GM18517 (cell line): ENCODE measurements at regions not wholly inside any gene's neighbourhood (a gene's known extent, or its start where the extent isn't known, plus 50 kb on each side); places are given as distances from the start of the nearest gene placed in this dataset.
A peak's percentile ranks its signal among the peaks of the same experiment; 100 is the strongest.
"Not testable (repeated sequence)": the region's sequence is repeated elsewhere in the genome, so short reads cannot be mapped to it uniquely, and the experiment has no call there.

Experiments used
- ATAC-seq: cut with Tn5 transposase; IDR thresholded peaks from one replicate; pipeline ENCODE4 v1.9.1; 2021; ENCODE audit warnings: mild to moderate bottlenecking, moderate library complexity; ENCODE audit not compliant: unreplicated experiment

DNA sequence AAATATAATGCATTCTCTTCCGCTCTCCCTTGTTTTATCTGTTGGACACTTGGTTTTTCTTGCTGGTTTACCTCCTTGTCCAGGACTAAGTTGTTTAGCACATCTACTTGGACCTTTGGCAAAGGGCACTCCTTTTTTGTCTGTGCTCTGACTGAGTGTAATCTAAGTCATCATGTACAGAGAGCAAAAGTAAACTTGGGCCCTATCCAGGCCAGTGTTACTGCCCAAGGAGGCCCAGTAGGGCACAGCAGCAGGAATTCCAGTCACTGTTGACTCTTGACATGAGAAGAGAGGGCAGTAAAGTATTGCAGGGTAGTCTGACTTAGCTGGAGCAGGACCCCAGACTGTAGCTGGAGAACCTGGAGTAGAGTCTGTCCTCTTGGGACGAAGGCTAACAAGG is 445.5 kb downstream of the ZIC3 start:
- ATAC-seq = no peak

DNA sequence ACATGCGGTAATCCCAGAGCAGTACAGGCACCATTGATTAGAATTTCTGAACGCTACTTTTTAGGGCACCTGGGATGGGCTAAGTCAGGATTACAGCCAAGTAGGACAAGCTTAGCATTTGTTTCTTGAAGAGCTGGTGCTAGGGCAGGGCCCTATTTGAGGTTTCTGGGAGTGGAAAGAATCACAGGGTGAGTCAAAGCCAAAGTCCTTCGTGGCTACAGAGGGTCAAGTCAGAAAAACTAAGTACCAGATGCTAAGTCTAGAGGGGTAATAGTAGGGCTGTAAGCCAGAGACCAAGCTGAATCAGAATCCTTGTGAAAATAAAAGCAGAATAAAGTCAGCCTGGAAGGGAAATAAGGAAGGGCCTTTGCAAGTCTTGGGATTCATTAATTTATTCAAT is 448.6 kb downstream of the ZIC3 start:
- no peak for ATAC-seq

GRCh38 chrX:138018145-138018799 is 452.3 kb downstream of the ZIC3 start:
- no peak for ATAC-seq

DNA sequence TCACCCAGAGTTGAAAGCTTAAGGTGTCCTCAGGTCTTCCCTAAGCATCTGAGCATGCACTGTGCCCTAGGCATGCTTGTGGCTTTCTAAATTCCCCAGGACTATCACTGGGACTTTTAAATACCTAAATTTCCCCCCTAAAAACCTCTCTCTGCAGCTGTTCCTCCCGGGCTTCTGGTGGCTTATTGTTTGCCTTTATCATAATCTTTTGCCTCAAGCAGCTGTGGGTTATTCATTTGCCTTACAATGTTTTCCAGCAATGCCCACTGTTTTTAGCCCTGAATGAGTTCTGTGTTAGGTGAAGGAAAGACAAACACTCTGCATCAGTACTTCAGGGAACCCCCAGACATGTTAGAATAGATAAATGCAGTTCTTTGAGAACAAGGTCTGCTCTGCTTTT is 455.0 kb downstream of the ZIC3 start:
- no peak for ATAC-seq

DNA sequence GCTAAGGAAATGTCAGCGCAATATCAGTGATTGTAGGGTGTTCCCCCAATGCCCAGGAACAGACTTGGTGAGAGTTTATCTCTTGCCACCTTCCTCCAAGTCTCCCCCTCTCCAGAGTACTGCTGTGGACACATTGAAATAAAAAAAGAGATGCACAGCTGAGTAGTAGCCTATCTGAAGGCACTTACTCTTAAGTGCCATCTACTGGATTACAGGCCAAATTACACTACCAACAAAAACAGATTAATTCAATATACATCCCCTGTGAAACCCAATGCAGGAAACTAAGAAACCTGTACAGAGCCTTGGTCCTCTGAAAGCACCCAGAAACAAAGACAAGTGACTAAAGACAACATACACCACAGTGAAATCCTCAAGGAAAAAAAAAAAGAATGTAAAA is 460.3 kb downstream of the ZIC3 start:
- peak; percentile 67 for ATAC-seq

- no peak for ATAC-seq
Observed at GRCh38 chrX:138031715-138032114, 465.8 kb downstream of the ZIC3 start.

DNA sequence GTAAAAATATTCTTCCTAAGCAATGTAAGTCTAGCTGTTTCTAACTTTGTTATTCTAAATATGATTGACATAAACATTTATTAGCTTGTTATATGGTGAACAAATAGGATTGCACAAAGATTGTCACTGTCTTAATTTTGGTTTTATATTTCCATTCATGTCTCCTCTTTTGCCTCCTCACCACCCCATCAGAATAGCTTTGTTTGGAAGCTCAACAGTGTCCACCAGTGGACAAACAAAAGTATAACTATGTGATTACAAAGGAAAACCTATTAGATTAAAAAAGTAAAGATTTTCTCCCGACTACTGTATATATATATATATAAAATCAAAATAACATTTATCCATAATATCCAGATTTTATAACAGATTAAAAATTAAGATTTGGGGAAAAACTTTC is 468.2 kb downstream of the ZIC3 start:
- ATAC-seq = no peak

DNA sequence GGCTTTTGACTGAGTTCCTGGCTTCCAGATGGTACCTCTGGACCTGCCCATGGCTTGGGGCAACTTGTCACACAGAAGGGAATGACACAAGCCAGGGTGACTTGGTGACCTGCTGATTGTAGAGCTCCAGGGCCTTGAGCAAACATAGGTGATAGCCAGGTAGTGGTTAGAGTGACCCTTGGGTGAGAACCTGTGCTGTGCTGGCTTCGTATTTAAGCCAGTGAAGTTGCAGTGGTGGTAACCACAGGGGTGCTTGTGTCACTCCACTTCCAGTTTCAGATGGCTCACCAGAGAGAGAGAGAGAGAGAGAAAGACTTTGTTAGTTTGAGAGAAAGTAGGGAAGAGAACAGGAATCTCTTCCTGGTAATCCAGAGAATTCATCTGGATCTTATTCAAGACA is 471.6 kb downstream of the ZIC3 start:
- ATAC-seq = no peak

GRCh38 chrX:138057883-138058282 is 492.0 kb downstream of the ZIC3 start:
- ATAC-seq = no peak

- ATAC-seq = no peak
Observed at GRCh38 chrX:138058931-138059330, 493.0 kb downstream of the ZIC3 start.

GRCh38 chrX:138067415-138067814 is 501.5 kb downstream of the ZIC3 start:
- ATAC-seq = no peak

GRCh38 chrX:138073626-138074025 is 507.7 kb downstream of the ZIC3 start:
- no peak for ATAC-seq

DNA sequence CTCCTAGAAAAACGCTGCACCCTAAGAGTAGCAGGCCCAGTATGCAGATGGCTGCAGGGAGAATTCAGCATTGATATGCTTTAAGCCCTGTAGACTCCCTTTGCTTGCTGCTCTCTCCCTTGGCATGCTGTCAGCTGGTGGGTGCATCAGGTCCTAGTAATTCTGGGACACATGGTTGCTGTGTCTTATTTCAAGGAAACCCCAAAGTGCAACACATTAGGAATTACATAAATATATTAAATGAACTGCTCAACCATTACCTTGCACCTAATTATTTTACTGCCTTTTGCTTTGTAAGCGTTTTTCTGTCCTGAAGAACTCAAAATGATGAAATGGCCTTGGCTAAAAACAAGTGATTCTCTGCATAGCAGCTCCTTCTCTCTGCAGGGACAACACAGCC is 516.3 kb downstream of the ZIC3 start:
- ATAC-seq = no peak

- ATAC-seq = no peak
Observed at GRCh38 chrX:138082896-138083295, 517.0 kb downstream of the ZIC3 start.

DNA sequence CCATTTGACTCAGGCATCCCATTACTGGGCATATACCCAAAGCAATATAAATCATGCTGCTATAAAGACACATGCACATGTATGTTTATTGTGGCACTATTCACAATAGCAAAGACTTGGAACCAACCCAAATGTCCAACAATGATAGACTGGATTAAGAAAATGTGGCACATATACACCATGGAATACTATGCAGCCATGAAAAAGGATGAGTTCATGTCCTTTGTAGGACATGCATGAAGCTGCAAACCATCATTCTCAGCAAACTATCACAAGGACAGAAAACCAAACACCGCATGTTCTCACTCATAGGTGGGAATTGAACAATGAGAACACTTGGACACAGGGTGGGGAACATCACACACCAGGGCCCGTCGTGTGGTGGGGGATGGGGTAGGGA is 545.0 kb downstream of the ZIC3 start:
- not testable (repeated sequence) for ATAC-seq

GRCh38 chrX:138127314-138127713 is 561.4 kb downstream of the ZIC3 start:
- ATAC-seq = no peak

DNA sequence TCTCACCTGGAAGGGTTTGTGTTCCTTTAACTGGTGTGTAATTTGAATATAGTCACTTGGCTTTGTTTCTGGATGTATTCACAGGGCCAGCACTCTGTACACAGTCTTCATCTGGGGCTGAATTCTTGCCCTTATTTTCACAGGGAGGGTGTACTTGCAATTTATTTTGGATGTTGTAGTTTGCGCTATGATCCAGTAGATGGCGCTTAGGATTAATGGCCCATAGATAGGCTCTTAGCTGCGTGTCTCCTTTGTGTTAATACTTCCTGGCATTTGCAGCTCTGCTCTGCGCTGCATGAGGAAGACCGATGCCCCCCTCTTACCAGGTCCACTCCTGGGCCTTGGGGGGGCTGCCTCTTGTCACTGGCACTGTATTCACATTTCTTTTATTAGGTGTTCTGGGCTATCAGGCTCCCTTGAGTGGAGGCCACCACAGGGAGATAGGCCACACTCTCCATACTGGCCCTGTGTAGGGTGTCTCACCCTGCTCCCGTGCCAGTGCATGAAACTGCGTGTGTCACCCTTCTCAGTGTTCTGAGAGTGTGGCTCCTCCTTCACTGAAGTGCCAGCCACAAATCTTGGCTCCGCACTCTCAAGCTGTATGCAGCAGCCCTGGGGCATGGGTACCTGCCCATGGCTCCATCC is 562.2 kb downstream of the ZIC3 start:
- ATAC-seq = peak; percentile 94

GRCh38 chrX:138150709-138151108 is 560.8 kb downstream of the FGF13 start:
- ATAC-seq = no peak

- ATAC-seq = no peak
Observed at GRCh38 chrX:138157850-138158249, 553.7 kb downstream of the FGF13 start.

DNA sequence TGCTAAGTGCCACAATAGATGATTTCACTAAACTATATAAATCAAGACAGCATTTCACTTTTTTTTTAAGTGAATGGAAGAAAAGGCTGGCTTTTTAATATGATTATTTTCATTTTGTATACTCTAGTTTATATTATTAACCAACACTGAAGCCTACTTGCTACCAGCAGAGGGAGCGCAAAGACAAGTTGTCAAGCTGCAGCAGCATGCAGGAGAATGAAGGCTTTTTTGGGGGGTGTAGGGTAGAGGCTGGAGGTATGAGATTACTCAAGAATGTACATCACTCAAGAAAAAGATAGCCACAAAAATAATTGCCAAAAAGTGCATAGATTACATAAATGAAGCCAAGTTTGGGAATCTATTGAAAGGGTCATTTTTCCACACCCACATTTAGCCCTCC is 519.5 kb downstream of the FGF13 start:
- ATAC-seq = no peak

GRCh38 chrX:138229718-138230117 is 481.8 kb downstream of the FGF13 start:
- ATAC-seq = no peak

DNA sequence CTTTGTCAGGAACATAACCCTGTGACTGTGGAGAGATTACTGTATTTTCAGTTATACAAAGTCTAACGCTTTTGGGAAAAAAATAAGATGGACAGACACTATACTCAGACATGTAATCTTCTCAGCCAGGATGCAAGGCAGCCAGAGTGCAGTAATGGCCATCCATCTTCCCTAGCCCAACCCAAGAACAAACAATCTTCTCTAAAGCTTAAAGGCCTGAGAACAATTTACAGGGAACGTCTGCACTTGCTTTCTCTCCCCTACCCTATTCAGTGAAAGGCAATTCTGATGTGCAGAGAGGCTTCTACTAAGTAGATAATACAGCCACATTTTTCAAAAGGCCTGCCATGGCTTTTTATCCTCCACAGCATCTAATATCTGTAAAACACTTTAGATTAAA is 471.3 kb downstream of the FGF13 start:
- no peak for ATAC-seq

DNA sequence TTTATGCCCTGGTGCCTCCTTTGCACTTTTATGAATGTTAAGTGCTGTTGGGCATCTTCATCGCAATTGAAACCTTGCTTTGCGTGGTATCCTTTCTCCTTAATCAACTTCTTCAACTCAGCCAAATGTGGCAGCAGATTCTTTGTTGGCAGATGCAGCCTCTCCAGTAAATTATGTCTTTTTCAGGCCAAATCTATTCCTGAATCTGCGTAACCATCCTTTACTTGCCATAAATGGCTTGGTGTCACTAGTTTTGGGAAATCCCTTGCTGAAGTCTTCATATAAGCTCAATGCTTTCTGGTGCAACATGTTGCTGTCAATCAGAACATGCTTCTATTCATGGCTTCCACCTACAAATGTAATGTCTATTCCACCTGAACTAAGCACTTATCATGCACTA is 457.5 kb downstream of the FGF13 start:
- ATAC-seq = no peak
